ENCODE measurements at regions not wholly inside any gene's neighbourhood (a gene's known extent, or its start where the extent isn't known, plus 50 kb on each side); places are given as distances from the start of the nearest gene placed in this dataset.

DNA sequence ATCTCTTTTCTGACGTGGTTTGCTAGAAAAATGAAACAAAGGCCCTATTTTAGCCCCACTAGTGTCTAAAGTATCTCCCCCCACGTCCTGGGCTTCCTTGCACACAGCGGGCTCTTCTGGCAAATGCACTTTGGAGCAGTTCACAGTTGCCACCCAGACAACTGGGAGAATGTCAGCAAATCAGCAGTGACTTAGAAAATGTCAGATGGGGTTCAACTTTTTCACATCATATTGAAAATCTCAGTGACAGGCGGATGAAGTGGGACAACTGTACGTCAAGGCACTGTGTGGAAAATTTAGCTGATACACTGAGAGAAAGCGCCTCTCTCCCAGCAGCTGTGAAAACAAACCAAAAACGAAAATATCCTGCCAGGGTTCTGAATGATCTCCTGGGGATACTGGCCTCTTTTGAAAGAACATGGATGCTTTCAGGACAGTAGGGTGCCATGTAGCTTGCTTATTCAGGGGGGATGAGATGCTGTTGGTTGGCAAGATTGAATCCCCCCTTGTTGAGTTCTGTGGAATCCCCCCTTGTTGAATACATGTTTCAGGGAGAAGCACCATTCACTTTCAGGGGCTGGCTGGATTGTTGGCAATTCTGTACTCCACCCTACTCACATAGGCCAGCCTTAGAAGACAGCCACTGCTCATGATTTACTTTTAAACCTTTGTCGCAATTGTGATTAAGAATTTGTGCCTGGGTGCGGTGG lies 372.8 kb upstream of the CELF2 start:
- ChIA-PET CTCF (no interaction called here), POLR2A (no interaction called here)

DNA sequence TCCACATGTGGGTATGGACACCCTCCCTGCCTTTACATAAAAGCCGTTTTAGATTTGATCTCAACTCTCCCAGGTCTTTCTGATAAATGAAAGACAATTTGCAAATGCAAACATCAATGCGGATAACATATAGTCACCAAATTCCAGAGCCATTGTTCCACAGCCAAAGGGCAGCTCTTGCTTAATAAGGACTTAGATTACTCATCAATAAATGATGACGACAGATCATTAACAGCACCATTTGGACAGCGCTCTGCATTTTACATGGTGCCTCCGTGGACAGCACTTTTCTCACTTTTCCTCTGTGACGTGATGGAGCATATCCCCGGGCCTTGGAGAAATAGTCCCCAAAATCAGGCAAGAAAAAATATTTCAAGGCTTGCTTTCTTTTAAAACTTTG lies 370.3 kb upstream of the CELF2 start:
- CTCF ChIA-PET: no interaction called here
- POLR2A ChIA-PET: no interaction called here

DNA sequence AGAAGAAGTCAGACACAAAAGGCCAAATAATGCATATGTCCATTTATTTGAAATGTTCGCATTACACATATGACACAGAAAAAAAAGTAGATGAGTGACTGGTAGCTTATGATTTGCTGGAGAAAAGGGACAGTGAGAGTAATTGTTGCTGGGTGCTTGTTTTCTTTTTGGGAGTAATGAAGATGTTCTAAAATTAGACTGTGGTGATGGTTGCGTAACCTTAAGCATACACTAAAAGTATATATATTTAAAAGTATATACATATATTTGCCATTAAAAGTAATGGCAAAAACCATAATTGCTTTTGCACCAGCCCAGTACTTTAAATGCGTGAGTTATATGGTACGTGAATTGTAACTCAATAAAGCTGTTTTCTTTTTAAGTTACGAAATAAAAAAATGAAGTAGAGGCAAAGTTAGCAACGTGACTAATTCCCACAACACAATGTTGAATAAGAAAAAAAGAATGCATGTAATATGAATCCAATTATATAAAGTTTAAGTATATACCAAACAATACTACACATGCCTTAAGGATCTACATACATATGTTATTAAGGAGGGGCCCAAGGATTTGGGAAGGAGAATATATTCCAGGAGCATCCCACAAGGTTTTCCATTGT lies 360.4 kb upstream of the CELF2 start:
- POLR2A ChIA-PET: no interaction called here
- CTCF ChIA-PET: no interaction called here

DNA sequence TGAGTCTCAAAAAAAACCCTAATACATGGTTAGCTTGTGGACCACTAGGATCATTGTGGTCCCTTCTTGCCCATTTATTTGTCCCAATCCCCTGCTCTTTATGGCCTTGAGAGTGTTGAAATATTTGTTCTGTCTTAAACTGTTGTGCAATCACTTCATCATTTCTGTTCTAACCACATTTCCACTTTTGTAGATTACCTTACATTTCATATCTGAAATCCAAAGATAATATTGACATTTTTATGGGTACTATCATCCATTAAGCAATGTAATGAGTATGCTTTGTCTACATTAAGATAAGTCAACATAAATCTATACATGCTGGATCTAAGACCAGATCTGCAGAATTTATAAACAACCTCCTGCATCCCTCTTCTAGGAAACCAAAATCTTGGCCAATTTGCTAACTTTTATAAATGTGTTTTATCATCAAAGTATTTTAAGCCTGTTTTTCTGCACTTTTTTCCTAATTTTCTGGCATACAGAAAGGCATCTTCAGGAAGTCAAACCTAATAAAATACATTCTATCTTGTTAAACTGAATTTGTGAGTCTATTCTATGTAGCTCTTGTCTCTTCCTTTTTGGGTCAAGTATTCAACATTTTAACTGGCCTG lies 359.4 kb upstream of the CELF2 start:
- POLR2A ChIA-PET: no interaction called here
- CTCF ChIA-PET: no interaction called here

DNA sequence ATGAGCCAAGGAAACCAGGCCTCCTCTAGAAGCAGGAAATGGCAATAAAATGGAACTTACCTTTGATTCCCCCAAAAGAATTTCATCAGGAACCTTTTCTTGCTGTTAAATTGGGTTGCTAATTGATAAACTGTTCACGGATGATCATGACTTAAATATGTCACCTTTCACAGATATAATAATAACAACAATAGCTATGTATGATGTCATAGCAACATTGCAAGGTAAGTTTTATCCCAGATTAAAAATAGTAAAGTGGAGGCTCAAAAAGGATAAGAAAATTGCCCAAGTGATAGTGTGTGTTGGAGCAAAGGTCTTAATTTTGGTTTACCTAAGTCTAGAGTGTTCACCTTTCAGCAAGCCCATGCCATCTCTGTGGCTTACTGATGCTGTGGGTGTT lies 357.6 kb upstream of the CELF2 start:
- POLR2A ChIA-PET: no interaction called here
- CTCF ChIA-PET: no interaction called here

DNA sequence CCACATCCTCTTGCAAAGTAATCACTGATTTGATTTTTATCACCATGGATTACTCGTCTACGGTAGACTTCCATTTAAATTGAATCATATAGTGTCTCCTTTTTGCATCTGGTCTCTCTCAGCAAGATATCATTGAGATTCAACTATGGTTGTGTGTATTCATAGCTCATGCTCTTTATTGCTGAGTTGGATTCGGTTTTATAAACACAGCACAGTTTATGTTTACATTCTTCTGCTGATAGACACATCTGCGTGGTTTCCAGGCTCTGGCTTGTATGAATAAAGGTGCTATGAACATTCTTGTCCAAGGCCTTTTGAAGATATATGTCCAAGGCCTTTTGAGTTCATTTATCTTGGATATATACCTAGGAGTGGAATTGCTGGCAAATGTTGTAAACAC lies 356.5 kb upstream of the CELF2 start:
- POLR2A ChIA-PET: no interaction called here
- CTCF ChIA-PET: no interaction called here

DNA sequence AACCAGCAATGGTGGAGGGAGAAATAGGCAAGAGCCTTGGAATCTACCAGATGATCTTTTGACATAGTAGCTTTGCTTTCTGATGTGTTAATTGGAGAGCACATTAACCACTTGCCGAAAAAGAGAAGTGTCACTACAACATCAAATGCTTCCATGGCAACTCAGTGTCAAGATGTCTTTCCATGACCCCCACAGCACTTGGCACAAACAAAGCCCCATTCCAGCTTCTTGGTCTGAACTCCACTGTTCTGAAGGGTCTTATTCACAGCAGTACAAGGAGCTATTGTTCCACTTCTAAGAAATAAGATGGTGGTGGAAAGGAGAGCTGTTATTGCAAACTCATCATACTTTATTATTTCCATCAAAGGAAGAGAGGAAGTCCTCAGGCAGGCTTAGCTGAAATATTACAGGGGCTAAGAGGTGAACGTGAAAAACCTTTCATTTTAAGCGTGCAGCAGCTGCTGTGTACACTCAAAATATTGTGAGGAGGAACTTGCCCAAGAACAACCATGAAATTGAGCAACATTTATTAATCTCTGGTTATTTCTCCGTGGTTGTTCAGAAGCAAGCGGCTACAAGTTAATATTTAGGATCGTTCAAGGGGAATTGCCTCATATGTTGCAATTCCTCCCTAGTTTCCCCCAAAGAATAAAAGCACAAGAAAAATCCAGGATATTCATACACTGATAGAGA lies 354.8 kb upstream of the CELF2 start:
- POLR2A ChIA-PET: no interaction called here
- CTCF ChIA-PET: no interaction called here

DNA sequence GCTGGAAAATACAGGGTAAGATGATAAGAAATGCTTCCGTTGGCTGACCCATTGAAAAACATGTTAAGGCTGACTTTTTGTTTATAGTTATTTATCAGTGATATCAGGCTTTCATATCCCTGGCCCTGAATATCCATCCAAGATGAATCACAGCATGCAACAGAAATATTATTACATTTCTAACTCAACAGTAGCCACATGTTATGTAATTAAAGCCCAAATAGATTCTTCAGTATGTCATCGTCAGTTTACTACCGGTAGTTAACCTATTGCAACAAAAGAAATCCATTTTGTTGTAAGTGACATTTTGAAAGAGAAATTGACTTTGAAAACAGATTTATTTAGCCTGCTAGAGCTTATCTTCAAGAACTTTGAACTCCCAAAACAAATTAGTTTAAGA lies 354.1 kb upstream of the CELF2 start:
- CTCF ChIA-PET: no interaction called here

DNA sequence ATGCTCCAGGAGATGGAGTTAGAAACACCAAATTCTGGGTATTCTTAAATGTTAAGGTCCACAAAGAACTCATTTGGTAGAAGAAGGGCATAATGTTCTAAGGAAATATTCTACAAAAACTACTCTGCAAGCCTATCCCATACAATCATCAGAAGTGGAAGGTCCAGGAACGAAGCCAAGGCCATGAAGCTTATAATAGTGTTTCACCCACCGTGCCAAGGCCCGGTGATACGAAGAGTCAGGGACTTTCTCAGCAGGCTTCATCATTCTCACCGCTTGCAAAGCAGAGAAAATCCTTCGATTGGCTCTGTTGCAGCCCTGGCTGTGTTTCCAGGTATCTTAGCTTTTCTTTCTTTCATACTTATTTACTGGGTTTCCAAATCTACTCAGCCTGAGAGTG lies 351.9 kb upstream of the CELF2 start:
- ChIA-PET CTCF (no interaction called here), POLR2A (no interaction called here)

More for the DNA sequence above, 354.1 kb upstream of the CELF2 start:
- POLR2A ChIA-PET: no interaction called here

DNA sequence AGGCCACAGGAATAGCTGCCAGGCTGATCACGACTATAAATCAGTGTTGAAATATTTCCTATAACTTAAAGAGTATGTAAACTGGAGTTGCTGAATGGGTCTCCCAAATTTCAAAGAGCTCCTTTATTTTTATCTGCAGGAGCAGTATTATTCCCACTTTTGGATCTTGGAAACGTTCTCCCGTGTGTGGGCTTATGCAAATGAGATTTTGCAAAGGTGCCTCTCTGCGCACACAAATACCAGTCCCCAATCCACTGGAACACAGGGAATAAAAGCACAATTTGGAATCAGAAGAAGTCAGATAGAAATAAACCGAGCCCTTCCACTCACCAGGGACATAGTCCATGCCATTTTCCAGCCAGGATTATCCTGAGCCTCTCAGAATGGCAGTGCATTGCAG lies 350.2 kb upstream of the CELF2 start:
- ChIA-PET CTCF (no interaction called here), POLR2A (no interaction called here)

DNA sequence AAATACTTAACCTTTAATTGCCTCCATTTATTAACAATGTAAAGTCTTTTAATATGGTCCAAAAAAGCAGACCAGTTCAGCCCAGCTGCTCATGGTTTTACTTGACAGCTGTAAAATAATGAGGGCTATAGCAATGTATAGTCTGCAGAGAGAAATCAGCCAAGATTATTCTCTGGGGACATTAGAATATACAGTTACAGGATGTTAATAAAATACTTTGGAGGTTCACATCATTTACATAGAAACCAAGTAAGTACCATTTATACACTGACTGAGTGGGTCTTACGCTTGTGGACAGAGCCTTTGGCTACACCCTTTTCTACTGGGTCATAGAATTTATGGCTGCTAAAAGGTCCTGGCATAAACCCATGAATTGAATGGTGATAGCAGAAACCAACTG lies 340.7 kb upstream of the CELF2 start:
- CTCF ChIA-PET: no interaction called here
- POLR2A ChIA-PET: no interaction called here

DNA sequence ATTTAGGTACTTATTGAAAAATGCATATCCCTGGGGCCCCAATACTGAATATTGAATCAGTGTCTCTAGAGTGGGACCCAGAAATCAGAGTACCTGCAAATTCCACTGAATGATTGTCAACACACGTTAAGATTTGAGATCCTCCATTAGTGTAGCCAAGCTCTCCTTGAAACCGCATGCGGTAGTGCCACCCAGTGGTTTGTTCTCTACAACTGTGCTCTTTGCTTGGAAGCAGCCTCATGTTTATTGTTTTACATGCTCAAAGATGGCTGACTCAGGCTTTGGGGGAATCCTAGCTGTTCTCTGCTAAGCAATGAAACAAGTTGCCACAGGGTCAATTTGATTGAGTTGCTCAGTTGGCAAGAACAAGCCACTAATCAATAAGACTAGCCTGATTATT lies 340.2 kb upstream of the CELF2 start:
- POLR2A ChIA-PET: no interaction called here
- CTCF ChIA-PET: no interaction called here

DNA sequence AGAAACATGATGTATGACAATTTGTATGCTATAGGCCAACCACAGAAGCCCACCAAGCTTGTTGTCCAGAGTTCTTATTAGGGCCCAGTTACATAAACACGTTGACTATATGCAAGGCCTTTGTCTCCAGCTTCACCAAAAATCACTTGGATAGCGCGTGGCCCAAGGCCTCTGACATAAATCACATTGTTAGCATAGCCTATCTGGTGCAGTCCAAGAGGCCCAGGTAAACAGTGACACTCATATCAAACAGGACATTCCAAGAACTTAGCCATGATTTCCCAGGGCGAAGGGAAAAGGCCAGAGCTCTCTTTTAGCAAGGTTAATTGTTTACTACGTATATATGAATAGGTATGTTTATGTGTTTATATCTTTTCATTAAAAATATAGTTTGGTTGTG lies 337.2 kb upstream of the CELF2 start:
- POLR2A ChIA-PET: no interaction called here
- CTCF ChIA-PET: no interaction called here

DNA sequence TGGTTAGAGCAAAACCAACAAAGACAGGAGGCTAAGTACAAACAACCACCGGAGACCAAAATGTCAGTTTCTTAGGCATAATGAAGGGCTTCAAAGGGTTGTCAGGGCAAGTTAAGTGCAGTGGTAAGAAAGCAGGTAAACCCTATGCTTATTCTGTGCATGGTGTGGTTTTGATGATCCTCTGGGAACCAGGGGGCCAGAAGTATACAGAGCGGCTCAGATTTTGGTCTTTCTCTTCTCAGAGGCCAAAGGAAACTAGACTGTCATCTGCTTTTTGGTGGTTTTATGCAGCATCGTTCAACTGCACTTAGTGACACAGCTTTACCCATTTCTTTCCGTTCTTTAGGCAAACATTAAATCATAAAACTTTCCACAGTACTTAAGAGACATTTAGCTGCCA lies 332.7 kb upstream of the CELF2 start:
- ChIA-PET CTCF (no interaction called here), POLR2A (no interaction called here)

DNA sequence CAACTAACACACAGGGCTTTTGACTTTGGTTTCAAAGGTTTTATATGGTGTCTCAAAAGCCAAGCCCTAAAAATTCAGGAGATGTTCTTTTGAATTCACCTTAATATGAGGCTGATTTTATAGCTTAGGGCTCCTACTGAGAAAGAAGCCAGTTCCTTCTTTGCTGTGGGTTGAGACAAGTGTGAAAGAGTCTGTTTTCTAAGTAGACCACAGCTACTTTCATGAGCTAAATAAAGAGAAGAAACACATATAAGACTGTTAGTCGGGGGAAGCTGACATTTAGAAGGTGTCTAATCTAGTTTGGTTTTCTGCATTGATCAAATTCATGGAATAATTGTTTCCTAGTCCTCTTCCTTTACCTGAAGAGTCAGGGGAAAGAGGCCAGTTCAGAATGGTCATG lies 332.1 kb upstream of the CELF2 start:
- POLR2A ChIA-PET: no interaction called here
- CTCF ChIA-PET: no interaction called here

DNA sequence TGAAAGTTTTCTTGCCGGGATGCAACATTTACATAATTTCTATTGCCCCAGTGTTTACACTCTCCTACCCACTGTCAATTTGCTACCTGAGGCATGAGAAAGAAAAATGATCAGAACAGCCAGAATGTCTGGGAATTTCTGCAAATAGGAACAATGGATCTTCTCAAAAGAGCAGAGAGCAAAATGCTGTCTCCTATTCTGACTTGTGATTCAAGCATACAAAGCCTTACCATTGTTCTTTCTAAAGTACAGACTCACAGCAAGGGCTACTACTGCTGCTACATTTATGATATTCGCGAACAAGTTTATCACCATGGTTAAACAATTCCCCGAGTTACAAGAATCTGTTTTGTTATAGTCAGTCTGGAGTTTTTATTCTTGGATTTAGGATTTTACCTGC lies 329.9 kb upstream of the CELF2 start:
- ChIA-PET POLR2A (no interaction called here), CTCF (no interaction called here)

DNA sequence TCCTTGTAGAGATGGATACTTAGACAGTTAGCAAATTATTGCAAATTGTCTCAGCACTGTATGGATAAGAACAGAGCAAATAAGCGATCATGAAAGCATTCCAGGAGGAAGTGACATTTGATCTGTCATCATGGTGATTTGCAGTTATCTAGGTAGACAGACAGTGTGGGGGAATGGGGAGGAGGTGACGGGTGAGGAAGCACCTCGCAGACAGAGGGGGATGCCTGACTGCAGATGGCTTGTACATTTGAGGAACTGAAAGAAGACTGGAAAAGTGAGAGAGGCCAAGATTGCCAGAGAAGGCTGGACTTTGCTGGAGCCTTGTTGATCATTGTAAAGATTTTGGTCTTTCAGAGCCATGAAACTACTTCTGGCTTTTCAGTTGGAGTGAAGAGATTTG lies 318.2 kb upstream of the CELF2 start:
- CTCF ChIA-PET: no interaction called here
- POLR2A ChIA-PET: no interaction called here

DNA sequence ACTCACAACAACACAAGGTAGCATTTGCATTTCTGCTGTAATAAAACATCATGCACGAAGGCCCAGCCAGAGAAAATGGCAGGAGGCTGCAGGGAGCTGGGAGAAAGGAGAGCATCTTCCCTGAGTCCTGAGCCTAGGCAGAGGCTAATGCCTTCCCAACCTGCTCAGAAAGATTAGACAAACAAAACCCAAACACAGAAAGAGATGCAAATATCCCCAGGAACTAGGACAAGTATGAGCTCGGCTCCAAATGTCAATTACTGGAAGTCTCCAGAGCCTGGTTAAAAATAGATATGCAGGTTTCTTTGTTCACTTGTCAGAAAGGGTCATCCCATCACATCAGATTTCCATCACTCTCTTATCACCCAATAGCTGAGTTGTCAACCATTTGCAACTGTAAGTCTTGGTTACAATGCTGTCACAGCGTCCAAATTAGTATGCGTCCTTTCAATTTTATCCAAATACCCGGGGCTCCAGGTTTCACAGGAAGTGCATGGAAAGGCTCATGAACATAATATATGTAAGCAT lies 316.5 kb upstream of the CELF2 start:
- POLR2A ChIA-PET: no interaction called here
- CTCF ChIA-PET: no interaction called here

DNA sequence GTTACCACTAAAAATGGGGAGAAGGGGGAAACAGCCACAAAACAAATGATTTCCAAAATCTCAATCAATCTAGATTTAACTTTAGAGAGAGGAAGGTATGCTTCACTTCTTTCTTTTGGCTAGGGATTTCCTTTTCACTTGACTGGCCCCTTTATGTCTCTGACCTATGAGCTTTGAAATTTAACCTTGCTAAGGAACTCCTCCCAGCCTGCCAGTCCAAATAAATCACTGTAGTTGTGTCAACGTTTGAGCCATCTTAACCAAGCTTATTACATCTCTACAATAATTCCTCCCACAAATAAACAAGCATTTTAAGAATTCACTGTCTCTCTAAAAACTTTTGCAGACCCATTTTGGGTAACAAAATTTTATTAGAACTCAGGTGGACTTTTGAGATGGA lies 315.5 kb upstream of the CELF2 start:
- ChIA-PET POLR2A (no interaction called here), CTCF (no interaction called here)

DNA sequence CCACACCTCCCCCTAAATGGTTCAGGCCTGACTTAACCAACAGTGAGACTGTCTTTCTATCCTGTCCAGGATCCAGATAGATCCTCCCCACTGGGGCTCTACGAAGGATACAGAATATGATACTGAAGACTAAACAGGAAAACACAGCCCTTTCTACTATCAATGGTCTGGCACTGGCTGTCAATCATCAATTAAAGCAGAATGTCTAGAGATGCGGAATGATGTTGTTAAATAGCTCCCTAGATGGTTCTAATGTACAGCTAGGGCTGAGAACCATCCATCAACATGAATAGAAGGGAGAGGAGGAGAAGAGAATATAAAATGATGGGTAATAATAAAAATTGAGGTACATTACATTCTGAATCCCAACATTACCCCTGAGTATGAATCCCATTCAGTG lies 314.3 kb upstream of the CELF2 start:
- POLR2A ChIA-PET: no interaction called here
- CTCF ChIA-PET: no interaction called here

DNA sequence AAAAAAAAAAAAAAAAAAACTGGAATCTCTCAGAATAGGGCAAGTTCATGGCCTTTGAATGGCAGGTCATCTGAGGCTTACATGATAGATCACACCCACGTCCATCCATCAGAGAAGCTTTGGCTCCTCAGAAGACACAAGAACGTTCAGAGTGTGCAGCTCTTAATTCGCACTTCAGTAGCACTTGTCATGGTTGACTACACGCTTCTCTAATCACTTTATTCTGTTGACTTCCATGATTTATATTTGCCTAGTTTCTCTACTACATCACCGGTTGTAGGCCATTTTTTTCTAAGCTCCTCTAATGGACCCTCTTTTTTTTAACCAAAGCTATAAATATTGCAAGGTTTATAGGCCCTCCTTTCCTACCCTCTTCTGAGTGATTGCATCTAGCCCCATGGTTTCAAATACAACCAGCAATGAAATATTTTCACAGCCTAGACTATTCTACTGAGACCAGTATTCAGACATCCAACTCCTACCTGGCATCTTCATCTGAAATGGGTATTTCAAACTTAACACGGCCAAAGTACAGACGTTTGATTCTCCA lies 305.4 kb upstream of the CELF2 start:
- CTCF ChIA-PET: no interaction called here
- POLR2A ChIA-PET: no interaction called here
